Stimulated activated naive B cell treated with anti-CD40 and anti-IgM and Interleukin-4, amounts not matched to agents 10 μg/mL and 1 μg/mL and 100 μg/mL, for 72 hours (primary cell): ENCODE measurements at regions not wholly inside any gene's neighbourhood (a gene's known extent, or its start where the extent isn't known, plus 50 kb on each side); places are given as distances from the start of the nearest gene placed in this dataset.

Experiments
- ATAC-seq, 2 donors: fragments of 150-1000 bp; cut with Tn5 transposase; replicated peaks; 2 replicates each; pipeline ENCODE4 v1.10.0; 2021; ENCODE audit warnings: moderate library complexity in 1 of 2
- DNase-seq: peaks from one replicate; pipeline ENCODE4 v3.0.0; 2021
- H3K27ac Mint-ChIP-seq: one replicate; pipeline ENCODE4 v1.8.0; 2022; ENCODE audit warnings: mild to moderate bottlenecking, mixed read lengths
- H3K27me3 Mint-ChIP-seq, 2 donors: one replicate each; pipeline ENCODE4 v1.8.0; 2022; ENCODE audit warnings: mixed read lengths in 2 of 2
- H3K36me3 Mint-ChIP-seq, 2 donors: one replicate each; pipeline ENCODE4 v1.8.0; 2022; ENCODE audit warnings: mixed read lengths in 2 of 2, mild to moderate bottlenecking in 1 of 2
- H3K4me1 Mint-ChIP-seq, 2 donors: one replicate each; pipeline ENCODE4 v1.8.0; 2022; ENCODE audit warnings: mixed read lengths in 2 of 2, mild to moderate bottlenecking in 1 of 2
- H3K4me3 Mint-ChIP-seq, 2 donors: one replicate each; pipeline ENCODE4 v1.8.0; 2022; ENCODE audit warnings: mild to moderate bottlenecking in 2 of 2, mixed read lengths in 2 of 2, moderate library complexity in 1 of 2
- H3K9me3 Mint-ChIP-seq, 2 donors: one replicate each; pipeline ENCODE4 v1.8.0; 2022; ENCODE audit warnings: mixed read lengths in 2 of 2, mild to moderate bottlenecking in 1 of 2

- peaks cover 0 to 3% of the 10 kb centered on the region in 2 donors for H3K9me3 Mint-ChIP-seq
- H3K36me3 Mint-ChIP-seq: no peaks in the 10 kb centered on the region
- DNase-seq (no peak), ATAC-seq (no peak)
- no peak overlapping the region for H3K27ac Mint-ChIP-seq
- H3K4me3 Mint-ChIP-seq: no peak overlapping the region
- no peaks in the 10 kb centered on the region for H3K4me1 Mint-ChIP-seq
- peaks cover 0 to 6% of the 10 kb centered on the region in 2 donors for H3K27me3 Mint-ChIP-seq
Measured at GRCh38 chr2:128930101-128930500, 611.4 kb upstream of the HS6ST1 start.

- peaks cover 5 to 12% of the 10 kb centered on the region in 2 donors for H3K27me3 Mint-ChIP-seq
- ATAC-seq (no peak), DNase-seq (no peak)
- peaks cover 2 to 5% of the 10 kb centered on the region in 2 donors for H3K9me3 Mint-ChIP-seq
- H3K4me3 Mint-ChIP-seq: no peak overlapping the region
- no peaks in the 10 kb centered on the region for H3K4me1 Mint-ChIP-seq
- no peak overlapping the region for H3K27ac Mint-ChIP-seq
- H3K36me3 Mint-ChIP-seq: no peaks in the 10 kb centered on the region
Measured at GRCh38 chr2:128940378-128940777, 621.7 kb upstream of the HS6ST1 start.

GRCh38 chr2:128941751-128942150 is 623.1 kb upstream of the HS6ST1 start:
- no peak for ATAC-seq
- no peak for DNase-seq
- Mint-ChIP-seq H3K36me3 (no peaks in the 10 kb centered on the region), H3K4me1 (no peaks in the 10 kb centered on the region), H3K4me3 (no peak overlapping the region), H3K27ac (no peak overlapping the region), H3K27me3 (peaks cover 8 to 11% of the 10 kb centered on the region in 2 donors), H3K9me3 (peaks cover 7 to 11% of the 10 kb centered on the region in 2 donors)

- H3K27ac Mint-ChIP-seq: no peak overlapping the region
- H3K4me1 Mint-ChIP-seq: no peaks in the 10 kb centered on the region
- peaks cover 6 to 8% of the 10 kb centered on the region in 2 donors for H3K9me3 Mint-ChIP-seq
- no peak overlapping the region for H3K4me3 Mint-ChIP-seq
- H3K27me3 Mint-ChIP-seq: peaks cover 7 to 23% of the 10 kb centered on the region in 2 donors
- ATAC-seq (no peak), DNase-seq (no peak)
- H3K36me3 Mint-ChIP-seq: no peaks in the 10 kb centered on the region
Measured at GRCh38 chr2:128949360-128949759, 630.7 kb upstream of the HS6ST1 start.

GRCh38 chr2:128950758-128951157 is 632.1 kb upstream of the HS6ST1 start:
- ATAC-seq: no peak
- H3K36me3 Mint-ChIP-seq: no peaks in the 10 kb centered on the region
- no peak for DNase-seq

GRCh38 chr2:128958241-128958640 is 639.6 kb upstream of the HS6ST1 start:
- Mint-ChIP-seq H3K4me1 (no peaks in the 10 kb centered on the region), H3K27ac (no peak overlapping the region)

More at GRCh38 chr2:128950758-128951157, 632.1 kb upstream of the HS6ST1 start:
- no peak overlapping the region for H3K27ac Mint-ChIP-seq
- peaks cover 10 to 30% of the 10 kb centered on the region in 2 donors for H3K27me3 Mint-ChIP-seq
- H3K4me3 Mint-ChIP-seq: no peak overlapping the region
- H3K9me3 Mint-ChIP-seq: peaks cover 6 to 7% of the 10 kb centered on the region in 2 donors
- H3K4me1 Mint-ChIP-seq: no peaks in the 10 kb centered on the region

GRCh38 chr2:128967646-128968045 is 649.0 kb upstream of the HS6ST1 start:
- peaks cover 0 to 3% of the 10 kb centered on the region in 2 donors for H3K9me3 Mint-ChIP-seq
- no peak overlapping the region for H3K4me3 Mint-ChIP-seq
- H3K4me1 Mint-ChIP-seq: peaks cover 0 to 2% of the 10 kb centered on the region in 2 donors
- H3K27ac Mint-ChIP-seq: no peak overlapping the region
- DNase-seq: no peak
- no peak for ATAC-seq
- H3K36me3 Mint-ChIP-seq: no peaks in the 10 kb centered on the region
- no peaks in the 10 kb centered on the region for H3K27me3 Mint-ChIP-seq

More at GRCh38 chr2:128958241-128958640, 639.6 kb upstream of the HS6ST1 start:
- peaks cover 9 to 13% of the 10 kb centered on the region in 2 donors for H3K27me3 Mint-ChIP-seq
- DNase-seq (no peak), ATAC-seq (no peak)
- peaks cover 0 to 12% of the 10 kb centered on the region in 2 donors for H3K9me3 Mint-ChIP-seq
- no peaks in the 10 kb centered on the region for H3K36me3 Mint-ChIP-seq
- no peak overlapping the region for H3K4me3 Mint-ChIP-seq

- Mint-ChIP-seq H3K4me3 (no peak overlapping the region), H3K36me3 (no peaks in the 10 kb centered on the region), H3K27ac (no peak overlapping the region), H3K27me3 (peaks cover 0 to 4% of the 10 kb centered on the region in 2 donors), H3K4me1 (peaks cover 0 to 2% of the 10 kb centered on the region in 2 donors), H3K9me3 (peaks cover 0 to 3% of the 10 kb centered on the region in 2 donors)
- ATAC-seq: no peak
- DNase-seq: no peak
Measured at GRCh38 chr2:128969374-128969773, 650.7 kb upstream of the HS6ST1 start.

- Mint-ChIP-seq H3K27me3 (peaks cover 0 to 4% of the 10 kb centered on the region in 2 donors), H3K4me3 (no peak overlapping the region), H3K4me1 (peaks cover 0 to 2% of the 10 kb centered on the region in 2 donors), H3K36me3 (no peaks in the 10 kb centered on the region), H3K27ac (no peak overlapping the region), H3K9me3 (peaks cover 0 to 3% of the 10 kb centered on the region in 2 donors)
- no peak for DNase-seq
- ATAC-seq: no peak
Measured at GRCh38 chr2:128970332-128971116, 651.9 kb upstream of the HS6ST1 start.

GRCh38 chr2:128973566-128973965 is 654.9 kb upstream of the HS6ST1 start:
- H3K4me3 Mint-ChIP-seq: no peak overlapping the region
- no peak for DNase-seq
- H3K27me3 Mint-ChIP-seq: peaks cover 0 to 4% of the 10 kb centered on the region in 2 donors
- H3K9me3 Mint-ChIP-seq: no peaks in the 10 kb centered on the region
- H3K27ac Mint-ChIP-seq: no peak overlapping the region
- H3K4me1 Mint-ChIP-seq: peaks cover 0 to 2% of the 10 kb centered on the region in 2 donors
- no peaks in the 10 kb centered on the region for H3K36me3 Mint-ChIP-seq
- ATAC-seq: no peak

- peak in 1 of 2 donors; percentile 10 for ATAC-seq
- Mint-ChIP-seq H3K36me3 (no peaks in the 10 kb centered on the region), H3K4me1 (no peaks in the 10 kb centered on the region), H3K9me3 (no peaks in the 10 kb centered on the region), H3K4me3 (no peak overlapping the region), H3K27ac (no peak overlapping the region), H3K27me3 (no peaks in the 10 kb centered on the region)
- DNase-seq: no peak
Measured at GRCh38 chr2:128978212-128978611, 659.5 kb upstream of the HS6ST1 start.

- H3K9me3 Mint-ChIP-seq: no peaks in the 10 kb centered on the region
- DNase-seq: no peak
- no peak overlapping the region for H3K27ac Mint-ChIP-seq
- H3K4me1 Mint-ChIP-seq: no peaks in the 10 kb centered on the region
- no peaks in the 10 kb centered on the region for H3K27me3 Mint-ChIP-seq
- no peak for ATAC-seq
- H3K36me3 Mint-ChIP-seq: no peaks in the 10 kb centered on the region
- no peak overlapping the region for H3K4me3 Mint-ChIP-seq
Measured at GRCh38 chr2:128979182-128979581, 660.5 kb upstream of the HS6ST1 start.

GRCh38 chr2:128980475-128980874 is 661.8 kb upstream of the HS6ST1 start:
- DNase-seq (no peak), ATAC-seq (no peak)
- no peaks in the 10 kb centered on the region for H3K36me3 Mint-ChIP-seq
- no peak overlapping the region for H3K4me3 Mint-ChIP-seq
- H3K9me3 Mint-ChIP-seq: no peaks in the 10 kb centered on the region
- H3K4me1 Mint-ChIP-seq: no peaks in the 10 kb centered on the region
- no peaks in the 10 kb centered on the region for H3K27me3 Mint-ChIP-seq
- H3K27ac Mint-ChIP-seq: no peak overlapping the region

GRCh38 chr2:128981353-128981752 is 662.7 kb upstream of the HS6ST1 start:
- no peaks in the 10 kb centered on the region for H3K27me3 Mint-ChIP-seq
- DNase-seq (no peak), ATAC-seq (no peak)
- H3K36me3 Mint-ChIP-seq: no peaks in the 10 kb centered on the region
- H3K4me1 Mint-ChIP-seq: no peaks in the 10 kb centered on the region
- no peak overlapping the region for H3K27ac Mint-ChIP-seq
- H3K9me3 Mint-ChIP-seq: no peaks in the 10 kb centered on the region
- no peak overlapping the region for H3K4me3 Mint-ChIP-seq

GRCh38 chr2:128982001-128982400 is 663.3 kb upstream of the HS6ST1 start:
- DNase-seq (no peak), ATAC-seq (no peak)
- Mint-ChIP-seq H3K9me3 (no peaks in the 10 kb centered on the region), H3K27me3 (no peaks in the 10 kb centered on the region), H3K27ac (no peak overlapping the region), H3K4me3 (no peak overlapping the region), H3K4me1 (no peaks in the 10 kb centered on the region), H3K36me3 (no peaks in the 10 kb centered on the region)
